AG08396 (cell line): ENCODE measurements at regions not wholly inside any gene's neighbourhood (a gene's known extent, or its start where the extent isn't known, plus 50 kb on each side); places are given as distances from the start of the nearest gene placed in this dataset.

Source experiments
- DNase-seq: peaks from one replicate; pipeline ENCODE4 v3.0.0; 2012; ENCODE audit warnings: low spot score, mixed read lengths

- DNase-seq = no peak
Observed at GRCh38 chr10:29688230-29688661, 53.5 kb upstream of the SVIL start.

GRCh38 chr10:29687421-29688164 is 52.8 kb upstream of the SVIL start:
- DNase-seq = no peak

GRCh38 chr10:29685506-29685905 is 50.7 kb upstream of the SVIL start:
- no peak for DNase-seq
